HCEC 1CT (cell line): ENCODE measurements at regions not wholly inside any gene's neighbourhood (a gene's known extent, or its start where the extent isn't known, plus 50 kb on each side); places are given as distances from the start of the nearest gene placed in this dataset.
"Not testable (repeated sequence)": the region's sequence is repeated elsewhere in the genome, so short reads cannot be mapped to it uniquely, and the experiment has no call there.

Experiments
- DNase-seq: peaks from one replicate; pipeline ENCODE4 v3.0.0-alpha.2; 2017

GRCh38 chr20:40939667-40940066, 89.0 kb upstream of the TOP1 start:
- no peak for DNase-seq

DNA sequence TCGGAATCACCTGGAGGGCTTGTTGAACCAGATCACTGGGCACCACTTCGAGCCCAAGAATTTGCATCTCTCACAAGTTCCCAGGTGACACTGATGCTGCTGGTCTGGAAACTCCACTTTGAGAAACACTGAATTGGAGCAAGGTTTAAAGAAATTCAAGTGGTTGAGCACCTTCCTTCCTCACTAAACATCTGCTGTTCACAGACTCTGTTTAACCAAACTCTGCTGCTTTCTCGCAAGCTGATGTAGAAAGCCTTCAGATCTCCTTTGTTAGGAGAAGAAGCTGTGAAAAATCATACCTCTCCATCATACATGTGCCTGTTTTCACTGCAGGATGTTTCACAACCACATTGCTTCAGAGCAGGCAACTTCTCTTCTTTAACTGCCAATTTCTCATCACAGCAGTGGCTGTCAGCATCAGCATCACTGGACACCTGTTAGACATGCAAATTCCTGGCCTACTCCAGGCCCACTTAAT, 87.5 kb upstream of the TOP1 start:
- no peak for DNase-seq

- DNase-seq: no peak
Measured at GRCh38 chr20:40942006-40942405, 86.6 kb upstream of the TOP1 start.

DNA sequence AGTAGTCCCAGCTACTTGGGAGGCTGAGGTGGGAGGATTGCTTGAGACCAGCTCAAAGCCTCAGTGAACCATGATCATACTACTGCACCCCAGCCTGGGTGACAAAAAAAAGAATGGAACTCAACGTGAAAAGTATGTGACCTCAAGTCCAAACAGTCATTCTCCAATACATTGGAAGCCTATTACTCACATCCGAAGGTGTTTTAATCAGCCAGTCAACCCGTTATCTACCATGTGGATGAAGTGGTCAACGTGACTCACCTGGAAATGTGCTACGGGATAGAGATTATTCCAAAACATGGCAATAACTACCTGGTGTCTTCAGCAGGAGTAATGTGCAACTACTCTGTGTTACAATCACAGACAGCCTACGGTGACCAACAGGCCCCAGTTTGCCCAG, 85.8 kb upstream of the TOP1 start:
- no peak for DNase-seq

- no peak for DNase-seq
Measured at GRCh38 chr20:40943591-40943990, 85.0 kb upstream of the TOP1 start.

DNA sequence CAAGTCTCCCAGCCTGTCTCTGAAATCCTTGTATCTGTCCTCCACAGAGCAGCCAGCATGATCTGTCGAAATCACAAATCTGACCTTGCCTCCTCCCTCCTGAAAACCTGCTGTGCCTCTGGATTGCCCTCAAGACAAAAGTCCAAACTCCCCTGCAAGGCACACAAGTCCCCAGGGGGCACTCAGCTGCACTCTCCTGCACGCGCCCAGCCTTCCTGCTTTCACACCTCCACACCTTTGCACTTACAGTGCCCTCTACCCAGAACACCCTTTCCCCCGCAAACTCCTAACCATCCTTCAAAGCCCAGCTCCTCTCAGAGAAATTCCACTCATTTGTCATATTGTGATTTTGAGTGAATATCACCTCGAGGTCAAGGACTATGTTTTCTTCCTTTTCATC, 83.4 kb upstream of the TOP1 start:
- no peak for DNase-seq

- peak; percentile 24 for DNase-seq
Measured at GRCh38 chr20:40945754-40946450, 82.7 kb upstream of the TOP1 start.

GRCh38 chr20:40946451-40946850, 82.2 kb upstream of the TOP1 start:
- no peak for DNase-seq

GRCh38 chr20:40948465-40949267, 80.0 kb upstream of the TOP1 start:
- DNase-seq: peak; percentile 27

GRCh38 chr20:40949346-40949745, 79.3 kb upstream of the TOP1 start:
- DNase-seq: no peak

GRCh38 chr20:40952136-40952535, 76.5 kb upstream of the TOP1 start:
- DNase-seq: no peak

DNA sequence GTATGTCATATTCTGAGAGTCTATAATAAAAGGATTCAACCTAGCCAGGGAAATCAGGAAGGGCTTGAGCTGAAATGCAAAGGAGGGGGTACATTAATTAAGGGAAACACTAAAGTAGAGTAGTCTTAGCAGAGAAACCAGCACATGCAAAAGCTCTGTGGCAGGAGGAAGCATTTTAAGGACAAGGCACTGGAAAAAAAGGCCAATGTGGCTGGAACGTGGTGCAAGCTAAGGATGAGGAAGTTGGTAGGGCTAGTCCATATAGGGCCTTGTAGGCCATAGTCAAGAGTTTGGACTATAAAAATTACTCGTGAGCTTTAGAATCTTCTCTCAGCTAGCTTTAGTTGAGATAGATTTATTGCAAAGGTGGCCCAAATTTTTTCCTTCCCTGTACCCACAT, 75.2 kb upstream of the TOP1 start:
- DNase-seq: no peak

GRCh38 chr20:40953856-40954255, 74.8 kb upstream of the TOP1 start:
- DNase-seq: peak; percentile 9

- no peak for DNase-seq
Measured at GRCh38 chr20:40954521-40955165, 74.0 kb upstream of the TOP1 start.

- DNase-seq: no peak
Measured at GRCh38 chr20:40955326-40955725, 73.3 kb upstream of the TOP1 start.

DNA sequence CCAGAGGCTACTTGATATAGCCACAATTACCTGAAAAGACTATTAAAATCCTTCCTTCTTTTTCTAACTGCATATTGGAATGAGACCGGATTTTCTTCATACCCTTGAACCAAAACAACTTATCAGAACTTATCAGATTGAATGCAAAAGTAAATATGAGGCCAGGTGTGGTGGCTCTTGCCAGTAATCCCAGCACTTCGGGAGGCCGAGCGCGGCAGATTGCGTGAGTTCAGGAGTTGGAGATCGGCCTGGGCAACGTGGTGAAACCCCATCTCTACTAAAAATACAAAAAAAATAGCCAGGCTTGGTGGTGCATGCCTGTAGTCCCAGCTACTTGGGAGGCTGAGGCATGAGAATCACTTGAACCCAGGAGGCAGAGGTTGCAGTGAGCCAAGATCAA, 72.8 kb upstream of the TOP1 start:
- not testable (repeated sequence) for DNase-seq

DNA sequence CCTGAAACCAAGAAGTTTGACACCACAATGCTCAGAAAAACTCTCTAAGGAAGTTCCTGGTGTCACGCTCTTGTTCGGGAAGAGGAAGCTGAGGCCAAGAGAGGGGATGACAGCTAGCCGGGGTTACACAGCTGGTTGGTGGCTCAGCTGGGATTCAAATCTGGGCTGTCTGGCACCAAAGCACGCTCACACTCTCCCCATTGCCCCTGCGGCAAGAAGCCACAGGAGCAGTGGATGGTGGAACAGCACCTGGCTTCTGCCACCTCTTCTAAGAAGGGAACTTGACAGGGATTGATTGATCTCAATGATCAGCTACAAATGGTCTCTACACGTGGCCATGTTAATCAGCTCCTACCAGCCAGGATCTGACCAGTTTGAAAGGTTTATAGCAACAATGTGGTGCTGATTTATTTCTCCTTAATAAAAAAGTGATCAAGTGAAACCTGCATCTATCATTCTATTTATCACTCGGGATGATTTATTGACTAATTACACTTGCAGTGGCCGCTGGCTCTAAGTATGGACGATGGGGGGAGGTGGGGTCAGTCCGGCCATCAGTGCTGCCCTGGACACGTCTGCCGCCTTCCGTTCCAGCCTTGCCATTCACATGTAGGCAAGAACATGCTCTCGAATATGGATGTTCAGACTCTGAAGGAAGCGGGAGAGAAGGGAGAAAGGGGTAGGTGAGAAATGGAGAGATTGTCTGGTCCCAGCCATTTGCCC, 71.9 kb upstream of the TOP1 start:
- no peak for DNase-seq

GRCh38 chr20:40957265-40957760, 71.3 kb upstream of the TOP1 start:
- DNase-seq: no peak

GRCh38 chr20:40958598-40958997, 70.0 kb upstream of the TOP1 start:
- no peak for DNase-seq

DNA sequence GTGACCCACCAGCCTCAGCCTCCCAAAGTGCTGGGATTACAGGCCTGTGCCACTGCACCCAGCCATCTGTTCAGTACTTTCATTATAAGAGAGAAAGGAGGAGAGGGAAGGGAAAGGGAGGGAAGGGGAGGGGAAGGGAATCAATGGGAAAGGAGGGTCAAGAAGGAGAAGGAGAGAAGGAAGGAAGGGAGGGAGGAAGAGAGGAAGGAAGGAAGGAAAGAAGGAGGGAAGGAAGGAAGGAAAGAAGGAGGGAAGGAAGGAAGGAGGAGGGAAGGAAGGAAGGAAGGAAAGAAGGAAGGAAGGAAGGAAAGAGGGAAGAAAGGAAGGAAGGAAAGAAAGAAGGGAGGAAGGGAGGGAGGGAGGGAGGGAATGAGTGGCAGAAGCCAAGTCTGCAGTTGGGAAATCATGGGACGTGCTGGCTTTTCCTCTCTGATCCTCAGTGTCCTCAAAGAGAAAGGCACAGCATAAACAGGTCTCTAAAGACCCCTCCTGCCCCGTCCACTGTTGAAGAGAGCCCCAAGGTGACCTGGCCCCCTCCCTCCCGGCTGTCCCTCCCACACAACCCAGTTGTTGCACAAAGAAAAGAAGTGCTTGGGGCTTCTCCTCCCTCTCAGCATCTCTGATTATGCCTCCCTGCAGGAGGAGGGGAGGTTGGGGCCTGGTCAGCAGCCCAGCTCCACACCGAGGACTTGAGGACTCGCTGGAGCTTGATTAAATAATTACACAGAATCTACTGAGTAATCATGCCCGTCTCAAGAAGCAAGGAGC, 69.1 kb upstream of the TOP1 start:
- DNase-seq: no peak

- DNase-seq: no peak
Measured at GRCh38 chr20:40960101-40960500, 68.5 kb upstream of the TOP1 start.

DNA sequence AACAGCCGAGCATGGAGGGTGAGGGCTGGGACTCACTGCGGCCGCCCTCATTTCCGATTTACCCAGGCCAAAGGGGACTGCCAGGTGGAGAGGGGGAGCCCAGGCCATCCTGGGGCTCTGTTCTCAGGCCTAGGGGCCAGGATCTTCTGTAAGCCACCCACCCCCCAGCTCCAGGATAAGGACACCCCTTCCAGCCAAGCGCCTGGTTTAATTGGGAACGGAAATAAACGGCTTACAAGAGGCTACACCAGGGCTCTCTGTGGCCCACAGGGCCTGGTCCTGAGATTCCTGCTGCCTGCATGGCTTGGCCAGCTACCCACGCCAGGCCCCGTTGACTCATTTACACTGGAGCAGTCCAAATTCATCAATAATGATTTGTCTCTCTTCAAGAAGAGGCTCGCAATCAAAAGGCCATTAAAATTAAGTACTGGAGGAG, 68.1 kb upstream of the TOP1 start:
- DNase-seq: no peak
